Fibroblast of lung (primary cell): ENCODE measurements at regions not wholly inside any gene's neighbourhood (a gene's known extent, or its start where the extent isn't known, plus 50 kb on each side); places are given as distances from the start of the nearest gene placed in this dataset.

Experiments
- DNase-seq, 2 donors: peaks; one replicate each; pipeline versions ENCODE4 v3.0.0 to v3.0.0-alpha.2; 2010; ENCODE audit warnings: low read depth in 2 of 2
- H2AFZ ChIP-seq: 2 replicates; pipeline ENCODE4 v1.5.1; 2012; ENCODE audit warnings: low read length, control low read depth, inconsistent platforms
- H3K27ac ChIP-seq: 2 replicates; pipeline ENCODE4 v1.5.1; 2011; ENCODE audit warnings: low read length, control low read depth; ENCODE audit not compliant: insufficient read depth
- H3K27me3 ChIP-seq: 2 replicates; pipeline ENCODE4 v1.5.1; 2011; ENCODE audit warnings: mild to moderate bottlenecking, low read length; ENCODE audit not compliant: control insufficient read depth, insufficient read depth
- H3K36me3 ChIP-seq: 2 replicates; pipeline ENCODE4 v1.5.1; 2011; ENCODE audit warnings: low read length; ENCODE audit not compliant: control insufficient read depth, insufficient read depth
- H3K4me1 ChIP-seq: 2 replicates; pipeline ENCODE4 v1.5.1; 2011; ENCODE audit warnings: low read length; ENCODE audit not compliant: control insufficient read depth, insufficient read depth; ENCODE audit errors: extremely low read depth
- H3K4me2 ChIP-seq: 2 replicates; pipeline ENCODE4 v1.5.1; 2011; ENCODE audit warnings: low read length, control low read depth; ENCODE audit not compliant: insufficient read depth; ENCODE audit errors: extremely low read depth
- H3K4me3 ChIP-seq, 4 experiments: fragments of 200-600 bp in 1 of 4; sonication (generic) in 1 of 4; replicated peaks in 1 of 4; 2 replicates each; pipeline ENCODE4 v1.5.1; 2011 to 2016; ENCODE audit warnings: low read length in 4 of 4, low read depth in 3 of 4, mild to moderate bottlenecking in 3 of 4, control low read depth in 2 of 4, inconsistent platforms in 1 of 4, mixed read lengths in 1 of 4; ENCODE audit not compliant: insufficient read depth in 1 of 4; ENCODE audit errors: control extremely low read depth in 1 of 4
- H3K79me2 ChIP-seq: 2 replicates; pipeline ENCODE4 v1.5.1; 2012; ENCODE audit warnings: mild to moderate bottlenecking, low read length, inconsistent platforms; ENCODE audit not compliant: control insufficient read depth, insufficient read depth
- H3K9ac ChIP-seq: 2 replicates; pipeline ENCODE4 v1.5.1; 2011; ENCODE audit warnings: mild to moderate bottlenecking, low read length, control low read depth; ENCODE audit not compliant: insufficient read depth
- H3K9me3 ChIP-seq: 2 replicates; pipeline ENCODE4 v1.5.1; 2012; ENCODE audit warnings: low read depth, low read length; ENCODE audit not compliant: control insufficient read depth, insufficient read depth
- H4K20me1 ChIP-seq: 2 replicates; pipeline ENCODE4 v1.5.1; 2011; ENCODE audit warnings: low read length; ENCODE audit not compliant: control insufficient read depth, insufficient read depth; ENCODE audit errors: extremely low read depth
- CTCF ChIP-seq, 2 donors: IDR thresholded peaks in 1 of 2; conservative IDR thresholded peaks in 1 of 2; 1 replicate in 1 of 2; 2 replicates in 1 of 2; pipeline ENCODE4 v1.5.1; 2011 to 2012; ENCODE audit warnings: low read length in 2 of 2, control low read depth in 1 of 2, inconsistent platforms in 1 of 2, low read depth in 1 of 2, mild to moderate bottlenecking in 1 of 2
- EZH2 ChIP-seq: IDR thresholded peaks from 2 replicates; pipeline ENCODE4 v1.5.1; 2012; ENCODE audit warnings: low read length, control low read depth, mild to moderate bottlenecking; ENCODE audit errors: missing control alignments

DNA sequence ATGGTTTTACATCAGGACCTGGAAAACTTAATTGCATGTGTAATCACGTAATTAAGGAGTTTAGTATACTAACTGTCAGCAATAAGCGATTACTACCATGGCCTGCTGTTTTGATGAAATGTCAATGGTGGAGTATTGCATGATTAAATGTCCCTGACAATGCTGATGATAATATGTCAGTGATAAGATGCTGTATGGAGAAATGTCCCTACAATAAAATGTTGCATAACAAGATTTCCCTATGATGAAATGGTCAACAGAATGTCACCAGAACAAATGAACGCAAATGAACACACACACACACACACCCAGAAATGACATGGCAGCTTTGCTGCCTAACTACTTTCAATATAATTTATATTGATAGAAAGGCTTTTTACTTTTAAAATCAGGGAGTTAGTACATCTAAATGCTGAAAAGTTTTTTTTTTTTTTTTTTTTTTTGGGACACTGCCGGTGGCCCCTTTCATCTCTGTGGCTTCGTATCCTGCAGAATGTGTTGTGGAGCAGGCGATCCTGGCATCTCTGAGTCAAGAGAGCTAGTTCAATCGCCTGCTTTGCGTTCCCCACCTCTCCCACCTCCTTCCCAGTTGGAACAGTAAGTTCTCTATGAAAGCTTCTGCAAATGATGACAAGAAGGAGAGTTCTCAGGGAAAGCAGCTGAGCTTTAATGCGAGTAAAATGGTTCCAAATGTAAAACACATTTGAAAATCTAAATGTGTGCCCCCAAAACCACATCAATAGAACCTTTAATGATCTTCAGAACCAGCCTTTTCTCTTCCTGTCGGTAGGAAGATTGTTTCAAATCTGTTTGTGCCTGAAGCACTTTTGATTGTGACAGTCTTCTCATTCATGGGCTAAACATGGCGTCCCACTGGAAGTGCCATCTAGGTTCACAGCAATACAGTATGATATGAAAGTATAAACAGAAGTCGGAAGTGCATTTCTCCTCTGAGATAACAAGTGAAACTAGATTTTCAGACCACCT is 170.1 kb upstream of the GBE1 start:
- H3K79me2 ChIP-seq: no peaks in the 10 kb centered on the region
- H3K4me3 ChIP-seq: no peak overlapping the region
- H3K4me1 ChIP-seq: no peaks in the 10 kb centered on the region
- no peak overlapping the region for H2AFZ ChIP-seq
- TF ChIP-seq CTCF (conservative IDR thresholded peaks at IDR 0.05 in 1 of 2, IDR thresholded peaks at IDR 0.05 in 1 of 2; ENCODE audit: low read depth in 1 of 2, low read length in 2 of 2) (no peak), EZH2 (no peak)
- H3K9ac ChIP-seq: no peak overlapping the region
- no peak overlapping the region for H3K4me2 ChIP-seq
- DNase-seq: no peak
- H3K27ac ChIP-seq: no peak overlapping the region
- no peaks in the 10 kb centered on the region for H3K9me3 ChIP-seq
- H4K20me1 ChIP-seq: no peaks in the 10 kb centered on the region
- H3K36me3 ChIP-seq: no peaks in the 10 kb centered on the region
- H3K27me3 ChIP-seq: no peaks in the 10 kb centered on the region

- H3K36me3 ChIP-seq: no peaks in the 10 kb centered on the region
- no peak overlapping the region for H3K4me2 ChIP-seq
- no peak overlapping the region for H3K4me3 ChIP-seq
- H3K79me2 ChIP-seq: no peaks in the 10 kb centered on the region
- H3K27ac ChIP-seq: no peak overlapping the region
- H2AFZ ChIP-seq: no peak overlapping the region
- no peaks in the 10 kb centered on the region for H3K27me3 ChIP-seq
- DNase-seq: no peak
- no peaks in the 10 kb centered on the region for H4K20me1 ChIP-seq
- H3K9me3 ChIP-seq: no peaks in the 10 kb centered on the region
- TF ChIP-seq EZH2 (no peak), CTCF (conservative IDR thresholded peaks at IDR 0.05 in 1 of 2, IDR thresholded peaks at IDR 0.05 in 1 of 2; ENCODE audit: low read depth in 1 of 2, low read length in 2 of 2) (no peak)
- H3K9ac ChIP-seq: no peak overlapping the region
- H3K4me1 ChIP-seq: no peaks in the 10 kb centered on the region
These were observed 168.3 kb upstream of the GBE1 start for GRCh38 chr3:81929697-81930096.

- Histone ChIP-seq H3K9ac (no peak overlapping the region), H3K79me2 (no peaks in the 10 kb centered on the region)
These were observed 166.4 kb upstream of the GBE1 start for GRCh38 chr3:81927811-81928210.

More at GRCh38 chr3:81927811-81928210, 166.4 kb upstream of the GBE1 start:
- H3K4me2 ChIP-seq: no peak overlapping the region
- H2AFZ ChIP-seq: no peak overlapping the region
- no peaks in the 10 kb centered on the region for H3K36me3 ChIP-seq
- no peaks in the 10 kb centered on the region for H3K27me3 ChIP-seq
- no peaks in the 10 kb centered on the region for H3K9me3 ChIP-seq
- no peak overlapping the region for H3K27ac ChIP-seq
- H3K4me3 ChIP-seq: no peak overlapping the region
- no peaks in the 10 kb centered on the region for H3K4me1 ChIP-seq
- H4K20me1 ChIP-seq: no peaks in the 10 kb centered on the region
- DNase-seq: no peak
- TF ChIP-seq CTCF (conservative IDR thresholded peaks at IDR 0.05 in 1 of 2, IDR thresholded peaks at IDR 0.05 in 1 of 2; ENCODE audit: low read depth in 1 of 2, low read length in 2 of 2): no peak
- TF ChIP-seq EZH2: no peak
